DOHH2 (cell line): ENCODE measurements at regions not wholly inside any gene's neighbourhood (a gene's known extent, or its start where the extent isn't known, plus 50 kb on each side); places are given as distances from the start of the nearest gene placed in this dataset.

Experiments
- H3F3A ChIP-seq: fragments of 200-600 bp; sonication (generic), shearing (Covaris generic); 2 replicates; pipeline ENCODE4 v1.6.0; 2016; ENCODE audit warnings: antibody characterized with exemption, mild to moderate bottlenecking; ENCODE audit not compliant: control insufficient read depth, insufficient read depth
- H3K27ac ChIP-seq: fragments of 200-600 bp; sonication (generic); 2 replicates; pipeline ENCODE4 v1.5.1; 2014; ENCODE audit warnings: low read depth, mild to moderate bottlenecking, low read length, moderate library complexity
- H3K27me3 ChIP-seq: fragments of 200-600 bp; sonication (generic); 2 replicates; pipeline ENCODE4 v1.6.1; 2014; ENCODE audit warnings: mild to moderate bottlenecking, low read length, mixed read lengths; ENCODE audit not compliant: control insufficient read depth
- H3K36me3 ChIP-seq: fragments of 200-600 bp; sonication (generic); 2 replicates; pipeline ENCODE4 v1.6.1; 2014; ENCODE audit warnings: mild to moderate bottlenecking, low read length, moderate library complexity, mixed read lengths; ENCODE audit not compliant: control insufficient read depth
- H3K4me1 ChIP-seq: fragments of 200-600 bp; sonication (generic); 2 replicates; pipeline ENCODE4 v1.6.1; 2014; ENCODE audit warnings: mild to moderate bottlenecking, low read length, mixed read lengths; ENCODE audit not compliant: control insufficient read depth
- H3K4me2 ChIP-seq: fragments of 200-600 bp; sonication (generic); 2 replicates; pipeline ENCODE4 v1.6.0; 2014; ENCODE audit warnings: mild to moderate bottlenecking, low read length, moderate library complexity
- H3K4me3 ChIP-seq: fragments of 200-600 bp; sonication (generic); 2 replicates; pipeline ENCODE4 v1.5.1; 2014; ENCODE audit warnings: mild to moderate bottlenecking, low read length, mixed read lengths
- H3K79me2 ChIP-seq: fragments of 200-600 bp; sonication (generic); 2 replicates; pipeline ENCODE4 v1.6.1; 2014; ENCODE audit warnings: mild to moderate bottlenecking, low read length, mixed read lengths; ENCODE audit not compliant: control insufficient read depth
- H3K9me2 ChIP-seq: fragments of 200-600 bp; sonication (generic); replicated peaks from 2 replicates; pipeline ENCODE4 v1.6.1; 2014; ENCODE audit warnings: mild to moderate bottlenecking, low read length, mixed read lengths; ENCODE audit not compliant: control insufficient read depth
- H3K9me3 ChIP-seq: fragments of 200-600 bp; sonication (generic); 2 replicates; pipeline ENCODE4 v1.6.1; 2014; ENCODE audit warnings: antibody characterized with exemption, low read length, mixed read lengths; ENCODE audit not compliant: control insufficient read depth, insufficient read depth
- H4K20me1 ChIP-seq: fragments of 200-600 bp; sonication (generic); 2 replicates; pipeline ENCODE4 v1.6.0; 2014; ENCODE audit warnings: low read depth, mild to moderate bottlenecking, antibody characterized with exemption, low read length, moderate library complexity; ENCODE audit not compliant: control insufficient read depth, insufficient read depth
- CTCF ChIP-seq: fragments of 200-600 bp; sonication (generic); IDR thresholded peaks from one replicate; pipeline ENCODE4 v1.5.1; 2014; ENCODE audit warnings: antibody characterized with exemption, mild to moderate bottlenecking, low read depth, low read length; ENCODE audit not compliant: poor library complexity, severe bottlenecking
- EZH2phosphoT487 ChIP-seq: fragments of 200-600 bp; sonication (generic); IDR thresholded peaks from 2 replicates; pipeline ENCODE4 v1.6.1; 2017; ENCODE audit warnings: borderline replicate concordance, mild to moderate bottlenecking, antibody characterized with exemption, low read length, moderate library complexity, mixed read lengths

- Histone ChIP-seq H3K4me1 (no peaks in the 10 kb centered on the region), H3K27me3 (0 out of 2 replicates have a peak, but pooled peaks cover 2% of the 10 kb centered on the region), H3F3A (no peaks in the 10 kb centered on the region), H3K9me2 (no peaks in the 10 kb centered on the region), H3K4me2 (no peak overlapping the region), H3K4me3 (no peak overlapping the region), H3K36me3 (no peaks in the 10 kb centered on the region), H4K20me1 (no peaks in the 10 kb centered on the region), H3K79me2 (no peaks in the 10 kb centered on the region), H3K27ac (no peak overlapping the region), H3K9me3 (no peaks in the 10 kb centered on the region)
- TF ChIP-seq EZH2phosphoT487 (no peak), CTCF (no peak)
Observed at GRCh38 chr2:39874236-39874635, 95.2 kb upstream of the THUMPD2 start.

DNA sequence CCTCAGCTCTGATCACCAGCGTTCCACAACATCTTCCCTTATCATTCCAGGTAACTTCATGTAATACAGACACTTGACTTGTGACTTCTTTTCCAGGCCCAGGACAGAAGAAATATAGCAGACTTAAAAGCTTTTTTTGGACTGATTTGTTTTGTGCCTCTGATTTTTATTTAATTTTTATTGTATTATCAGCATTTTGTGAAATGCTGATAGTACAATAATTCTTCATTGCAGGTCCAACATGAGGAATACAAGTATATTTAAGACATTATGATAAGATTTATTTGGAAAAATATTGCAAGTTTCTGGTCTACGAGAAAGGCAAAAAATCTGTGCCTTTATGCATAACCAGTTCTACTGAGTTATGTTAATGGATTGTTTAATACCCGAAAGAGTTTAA is 94.5 kb upstream of the THUMPD2 start:
- Histone ChIP-seq H4K20me1 (no peaks in the 10 kb centered on the region), H3K9me2 (no peaks in the 10 kb centered on the region), H3K4me1 (no peaks in the 10 kb centered on the region), H3K36me3 (no peaks in the 10 kb centered on the region), H3K9me3 (no peaks in the 10 kb centered on the region), H3F3A (no peaks in the 10 kb centered on the region), H3K79me2 (no peaks in the 10 kb centered on the region), H3K27ac (no peak overlapping the region), H3K4me3 (no peak overlapping the region), H3K27me3 (0 out of 2 replicates have a peak, but pooled peaks cover 2% of the 10 kb centered on the region), H3K4me2 (no peak overlapping the region)
- TF ChIP-seq EZH2phosphoT487 (no peak), CTCF (no peak)

GRCh38 chr2:39872748-39873147 is 93.7 kb upstream of the THUMPD2 start:
- TF ChIP-seq CTCF = no peak
- TF ChIP-seq EZH2phosphoT487 = no peak
- no peaks in the 10 kb centered on the region for H3K79me2 ChIP-seq

More at GRCh38 chr2:39872748-39873147, 93.7 kb upstream of the THUMPD2 start:
- no peaks in the 10 kb centered on the region for H3K9me2 ChIP-seq
- H3K36me3 ChIP-seq = no peaks in the 10 kb centered on the region
- H3K27me3 ChIP-seq = 0 out of 2 replicates have a peak, but pooled peaks cover 2% of the 10 kb centered on the region
- H3F3A ChIP-seq = no peaks in the 10 kb centered on the region
- no peaks in the 10 kb centered on the region for H4K20me1 ChIP-seq
- H3K9me3 ChIP-seq = no peaks in the 10 kb centered on the region
- no peak overlapping the region for H3K4me3 ChIP-seq
- H3K27ac ChIP-seq = no peak overlapping the region
- H3K4me2 ChIP-seq = no peak overlapping the region
- H3K4me1 ChIP-seq = no peaks in the 10 kb centered on the region
